DMS 273 (cell line): ENCODE measurements at regions not wholly inside any gene's neighbourhood (a gene's known extent, or its start where the extent isn't known, plus 50 kb on each side); places are given as distances from the start of the nearest gene placed in this dataset.

Source experiments
- DNase-seq: peaks from one replicate; lab custom pipeline; 2025; ENCODE audit not compliant: unreplicated experiment; lab: John Stamatoyannopoulos, UW

DNA sequence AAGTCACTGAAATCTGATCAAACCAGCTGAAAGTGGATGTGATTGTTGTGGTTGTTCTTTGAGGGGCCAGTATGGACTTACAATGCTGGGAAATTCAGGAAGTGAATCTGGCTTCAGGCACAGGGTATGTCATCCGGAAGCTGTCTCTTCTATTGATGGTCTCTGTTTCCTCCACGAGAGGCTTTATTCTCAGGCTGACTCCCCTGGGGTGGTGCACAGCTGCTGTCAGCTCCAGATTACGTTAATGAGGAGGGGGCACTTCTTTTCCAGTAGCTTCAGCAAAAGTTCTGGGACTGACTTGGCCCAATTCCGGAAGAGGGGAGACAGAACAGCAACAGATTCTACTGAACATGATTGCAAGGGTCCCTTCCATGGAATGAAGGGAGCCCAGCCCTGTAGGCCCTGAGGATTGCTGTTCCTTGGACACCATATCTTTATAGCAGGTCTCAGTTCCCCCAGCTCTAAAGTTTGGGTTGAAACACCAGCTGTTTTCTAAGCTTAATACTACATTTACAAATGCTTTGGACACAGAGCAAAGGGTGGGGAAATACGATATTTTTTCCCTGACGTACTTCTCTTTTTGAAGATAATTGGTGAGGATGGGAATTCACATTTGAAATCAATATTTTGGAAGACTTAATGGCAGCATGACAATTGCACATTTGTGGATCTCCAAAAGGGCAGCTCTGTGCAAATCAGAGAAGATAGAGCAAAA is 400.9 kb downstream of the TSN start:
- no peak for DNase-seq

DNA sequence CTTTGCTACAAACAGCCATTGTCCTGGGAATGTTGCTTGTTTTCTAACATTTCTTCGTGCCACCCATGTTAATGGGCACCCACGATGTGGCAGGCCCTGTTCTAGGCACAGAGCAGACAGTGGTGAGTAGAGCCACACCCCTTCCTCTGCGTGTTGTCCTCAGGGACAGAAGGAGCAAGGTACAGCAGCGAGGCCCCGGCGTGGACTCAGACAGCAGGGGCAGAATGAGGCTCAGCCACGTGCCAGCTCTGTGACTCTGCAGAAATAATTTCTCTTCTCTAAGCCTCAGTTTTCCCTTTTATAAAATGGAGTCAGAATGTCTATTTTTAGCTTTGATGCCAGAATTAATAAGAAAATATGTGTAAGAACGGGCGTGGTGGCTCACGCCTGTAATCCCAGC is 401.7 kb downstream of the TSN start:
- no peak for DNase-seq

DNA sequence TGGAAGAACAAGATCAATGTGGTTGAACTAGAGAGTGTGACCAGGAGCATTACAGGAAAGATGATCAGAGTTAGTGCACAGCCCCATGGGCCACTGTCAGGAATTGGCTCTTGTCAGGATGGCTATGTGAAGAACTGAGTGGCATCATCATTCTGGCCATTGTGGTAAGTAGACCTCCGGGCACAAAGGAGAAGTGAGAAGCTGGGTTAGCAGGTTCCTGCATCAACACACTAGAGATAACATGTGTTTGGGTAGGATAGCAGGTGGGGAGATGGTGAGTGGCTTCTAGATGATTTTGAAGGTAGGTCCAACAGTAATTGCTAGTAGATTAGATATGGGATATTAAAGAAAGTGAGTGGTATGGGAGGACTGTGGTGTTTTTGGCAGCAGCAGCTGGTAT is 408.2 kb downstream of the TSN start:
- no peak for DNase-seq

DNA sequence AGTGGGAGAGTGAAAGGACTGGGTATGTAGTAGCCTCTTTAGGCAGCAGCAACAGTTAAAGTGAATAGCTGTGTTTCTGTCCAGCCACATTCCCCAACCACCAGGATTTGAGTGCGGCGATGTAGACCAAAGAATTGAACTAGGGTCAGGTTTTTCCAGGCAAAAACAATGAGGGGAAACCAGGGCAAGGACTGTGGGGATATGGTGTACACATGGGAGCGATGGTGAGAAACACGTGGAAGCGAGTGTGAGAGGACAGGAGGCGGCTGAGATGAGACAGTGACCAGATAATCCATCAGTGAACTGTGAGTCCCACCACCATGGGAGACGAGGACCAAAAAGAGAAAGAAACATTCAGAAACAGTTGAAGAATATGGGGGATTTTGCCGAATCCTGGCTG is 409.5 kb downstream of the TSN start:
- no peak for DNase-seq

DNA sequence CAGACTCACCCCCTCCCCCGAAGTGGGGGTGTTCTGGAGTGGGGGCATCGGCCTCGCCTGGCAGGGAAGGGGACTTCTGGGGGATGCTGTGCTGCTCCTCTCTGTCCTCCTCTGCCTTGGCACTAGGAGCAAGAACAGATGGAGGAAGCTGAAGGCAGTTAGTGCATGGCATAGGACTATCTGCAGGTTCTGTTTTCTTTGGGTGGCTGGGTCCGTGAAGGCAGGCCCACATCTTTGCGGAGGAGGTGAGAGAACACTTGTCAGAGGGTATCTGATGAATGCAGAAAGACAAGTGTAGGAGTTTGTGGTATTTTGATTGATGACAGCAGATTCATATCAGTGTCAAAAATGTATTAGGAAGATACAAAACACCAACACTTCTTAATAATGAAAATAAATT is 411.4 kb downstream of the TSN start:
- no peak for DNase-seq

DNA sequence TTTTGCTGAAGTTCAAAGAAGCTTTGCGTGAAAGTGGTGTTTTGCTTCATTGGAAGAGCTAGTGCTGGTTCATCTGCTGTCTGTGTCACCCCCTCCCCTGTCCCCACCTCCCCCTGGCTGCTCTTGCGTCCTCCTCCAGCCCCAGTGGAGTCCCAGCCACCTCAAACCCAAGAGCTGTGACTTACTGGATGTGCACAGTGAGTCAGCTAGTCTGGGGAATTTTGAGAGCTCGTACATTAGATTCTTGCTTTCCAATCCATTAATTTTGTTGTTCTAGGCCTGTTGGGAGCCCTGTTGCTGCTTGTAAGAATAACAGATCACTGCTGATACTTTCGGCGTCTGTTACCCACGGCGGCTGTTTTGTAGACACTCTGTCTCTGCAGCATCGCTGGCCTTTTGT is 412.1 kb downstream of the TSN start:
- DNase-seq, result no peak

DNA sequence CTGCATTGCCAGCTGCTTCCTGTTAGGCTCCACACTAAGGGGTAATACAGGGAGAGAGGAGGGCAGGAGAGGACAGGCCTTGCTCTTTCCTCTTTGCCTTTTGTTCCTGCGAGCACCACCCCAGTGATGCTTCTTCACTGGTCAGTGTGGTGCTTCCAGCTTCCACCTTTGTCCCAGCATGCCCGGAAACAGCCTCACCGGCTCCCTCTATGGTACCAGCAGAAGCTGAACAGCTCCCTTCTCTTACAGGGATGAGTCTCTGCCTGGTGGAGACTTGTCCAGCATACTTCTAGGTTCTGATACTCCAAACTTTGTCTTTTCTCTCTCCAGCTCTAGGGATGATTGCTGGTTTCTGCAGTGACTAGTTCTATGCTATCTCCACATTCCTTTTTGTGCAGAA is 413.3 kb downstream of the TSN start:
- DNase-seq, result peak; percentile 10

DNA sequence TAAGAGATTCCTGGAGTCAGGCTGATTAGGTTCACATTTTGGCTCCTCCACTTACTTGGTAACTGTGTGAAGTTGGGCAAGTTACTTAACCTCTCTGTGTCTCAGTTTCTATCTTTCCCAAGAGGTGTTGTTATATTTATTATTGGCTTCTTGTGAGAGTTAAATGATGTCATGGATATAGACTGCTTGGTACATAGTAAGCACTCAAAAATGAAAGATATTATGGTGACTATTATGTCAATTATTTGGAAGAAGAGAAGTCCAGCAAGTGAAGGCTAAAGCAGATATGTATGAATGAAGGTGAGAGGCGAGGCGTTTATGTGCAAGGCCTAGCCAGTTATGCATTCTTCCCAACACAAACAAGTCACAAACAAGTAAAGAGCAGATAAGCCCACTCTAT is 417.4 kb downstream of the TSN start:
- no peak for DNase-seq

DNA sequence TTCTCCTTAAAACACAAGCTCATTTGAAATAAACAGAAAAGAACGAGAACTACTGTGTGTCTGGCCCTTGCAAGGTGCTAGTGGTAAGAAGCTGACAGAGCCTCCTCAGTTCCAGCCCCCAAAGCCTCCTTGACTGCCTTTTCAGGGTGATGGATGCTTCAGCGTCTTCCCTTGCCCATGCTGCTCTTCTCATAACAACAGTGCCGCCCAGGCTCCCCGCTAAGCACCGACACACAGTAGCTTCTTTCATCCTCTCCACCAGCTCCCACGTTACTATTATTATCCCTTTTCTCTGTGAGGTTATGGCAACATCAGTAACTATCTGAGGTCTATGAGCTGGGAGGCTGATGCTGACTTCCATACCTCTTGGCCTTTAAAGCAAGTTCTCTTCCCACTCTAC is 418.6 kb downstream of the TSN start:
- DNase-seq, result no peak

DNA sequence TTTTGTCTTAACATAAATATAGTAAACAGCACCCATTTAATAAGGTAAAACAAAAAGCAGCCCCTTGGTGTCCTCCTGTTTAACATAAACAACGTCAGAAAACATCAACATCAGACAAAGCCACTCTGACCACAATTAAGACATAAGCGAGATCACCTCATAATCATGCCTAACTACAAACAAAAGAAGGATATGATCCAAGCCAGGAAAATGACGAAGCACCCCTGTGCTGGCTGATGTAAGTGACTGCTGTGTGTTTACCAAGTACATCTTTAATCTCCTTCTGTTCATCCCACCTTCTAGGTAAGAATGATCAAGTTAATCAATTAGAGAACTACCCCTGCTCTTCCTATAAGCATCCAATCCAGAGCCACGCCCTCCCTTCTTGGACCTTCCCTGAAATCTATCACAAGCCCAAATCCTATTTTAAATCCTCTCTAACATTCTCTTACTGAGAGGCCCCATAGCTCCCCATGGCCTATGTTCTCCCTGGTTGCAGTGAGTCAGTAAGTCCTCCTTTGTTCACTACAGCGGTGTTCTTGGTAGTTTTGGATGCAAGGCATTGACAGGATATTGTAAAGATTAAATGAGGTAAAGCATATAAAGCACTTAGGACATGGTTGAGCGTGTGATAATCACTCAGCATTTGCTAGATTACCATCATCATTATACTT is 424.2 kb downstream of the TSN start:
- no peak for DNase-seq

DNA sequence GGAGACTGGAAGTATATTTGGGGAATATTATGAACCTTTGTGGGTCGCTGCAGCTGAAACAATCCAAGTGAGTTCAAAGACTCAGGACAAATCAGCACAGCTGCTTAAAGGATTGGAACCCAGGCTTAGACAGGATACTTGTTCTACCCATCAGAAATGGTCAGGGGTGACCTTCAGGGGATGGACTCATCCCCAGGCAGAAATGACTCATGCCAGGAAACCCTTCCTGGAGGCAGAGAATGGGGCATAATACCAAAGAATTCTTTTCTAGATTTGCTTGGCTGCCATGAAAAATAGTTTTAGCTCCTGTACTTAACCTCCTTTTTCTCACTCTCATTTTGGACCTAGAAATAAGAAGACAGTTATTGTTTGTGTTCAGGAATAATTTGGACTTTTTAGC is 425.5 kb downstream of the TSN start:
- DNase-seq, result no peak

DNA sequence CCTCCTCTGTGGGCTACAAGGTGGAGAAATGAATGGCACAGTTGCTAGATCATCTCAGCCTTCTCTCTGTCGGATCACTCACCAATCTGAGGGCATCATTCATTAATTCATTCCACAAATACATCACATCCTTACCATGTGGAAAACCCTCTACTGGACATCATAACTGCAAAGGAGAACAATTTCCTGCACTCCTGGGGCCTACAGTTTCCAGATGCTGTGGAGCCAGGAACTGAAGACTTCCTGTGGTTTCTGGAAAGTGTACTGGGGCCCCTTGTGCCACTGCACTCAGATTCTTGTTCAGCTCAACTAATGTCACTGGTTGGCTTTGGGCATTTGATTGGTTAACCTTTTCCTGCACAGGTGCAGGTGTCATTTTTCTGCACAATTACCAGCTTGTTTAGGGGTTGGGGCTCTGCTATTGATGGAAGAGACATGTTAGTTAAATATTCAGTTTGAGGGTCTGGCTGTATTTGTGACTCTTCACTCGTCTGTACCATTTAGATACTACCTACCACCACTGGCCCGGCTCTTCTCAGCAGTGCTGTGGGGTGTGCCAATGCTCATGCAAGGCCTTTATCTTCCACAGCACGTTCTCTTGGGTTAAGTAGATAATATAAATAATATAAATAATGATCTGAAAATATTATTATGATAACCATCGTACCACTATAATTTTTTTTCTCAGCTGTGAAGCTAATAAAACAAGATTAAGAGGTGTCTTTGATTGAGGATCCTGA is 427.3 kb downstream of the TSN start:
- DNase-seq, result no peak

DNA sequence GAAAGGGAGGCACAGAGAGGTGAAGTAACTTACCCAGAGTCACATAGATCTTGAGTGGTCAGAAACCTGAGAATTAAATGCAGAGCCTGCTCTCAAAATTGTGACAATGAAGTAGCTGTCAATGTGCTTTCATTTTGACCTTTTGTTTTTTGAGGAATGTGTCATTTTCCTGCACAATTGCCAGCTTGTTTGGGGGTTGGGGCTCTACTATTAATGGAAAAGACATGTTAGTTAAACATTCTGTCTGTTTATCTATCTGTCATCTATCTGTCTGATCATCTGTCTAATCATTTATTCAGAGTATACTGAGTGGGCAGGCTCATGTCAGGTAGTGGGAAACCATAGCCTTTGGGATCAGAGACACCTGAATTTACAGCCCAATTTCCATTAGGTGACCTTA is 428.4 kb downstream of the TSN start:
- no peak for DNase-seq

DNA sequence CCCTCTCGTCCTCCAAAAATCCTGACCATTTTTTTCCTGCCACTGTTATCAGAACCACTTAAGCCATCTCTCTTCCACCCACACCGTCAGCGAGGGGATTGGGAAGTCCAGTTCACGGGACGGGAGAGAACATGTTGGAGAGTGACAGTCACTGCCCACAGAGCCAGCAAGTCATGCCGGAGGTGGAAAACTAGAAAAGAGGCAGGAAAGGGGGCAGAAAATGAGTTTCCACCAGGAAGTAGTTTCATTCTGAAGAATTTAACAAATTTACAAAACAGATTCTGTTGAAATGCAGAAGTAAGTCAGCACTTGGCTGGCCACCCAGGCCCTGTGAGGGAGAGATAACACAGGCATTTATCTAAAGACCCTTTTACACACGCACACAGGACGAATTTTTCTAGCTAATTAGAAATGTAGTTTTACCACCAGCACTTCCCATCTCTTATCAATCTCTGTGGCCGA is 431.3 kb downstream of the TSN start:
- no peak for DNase-seq

DNA sequence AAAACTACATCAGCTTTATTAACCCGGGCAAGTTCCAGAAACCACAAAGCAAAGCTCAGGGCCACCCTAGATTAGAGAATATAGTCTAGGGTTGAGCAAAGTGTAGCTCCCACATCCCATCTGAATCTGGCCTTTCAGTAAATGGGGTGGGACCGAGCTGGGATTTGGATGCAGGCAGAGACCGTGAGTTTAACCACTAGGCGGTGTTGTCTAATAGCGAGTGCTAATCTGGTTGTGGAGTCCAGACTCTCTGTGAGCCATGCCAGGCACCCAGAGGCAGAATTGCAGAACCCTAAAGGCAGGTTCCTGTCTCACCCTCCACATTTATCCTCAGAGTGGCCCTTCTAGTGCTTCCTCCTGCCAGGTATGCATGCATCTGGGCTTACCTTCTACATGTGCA is 435.9 kb downstream of the TSN start:
- peak; percentile 79 for DNase-seq

DNA sequence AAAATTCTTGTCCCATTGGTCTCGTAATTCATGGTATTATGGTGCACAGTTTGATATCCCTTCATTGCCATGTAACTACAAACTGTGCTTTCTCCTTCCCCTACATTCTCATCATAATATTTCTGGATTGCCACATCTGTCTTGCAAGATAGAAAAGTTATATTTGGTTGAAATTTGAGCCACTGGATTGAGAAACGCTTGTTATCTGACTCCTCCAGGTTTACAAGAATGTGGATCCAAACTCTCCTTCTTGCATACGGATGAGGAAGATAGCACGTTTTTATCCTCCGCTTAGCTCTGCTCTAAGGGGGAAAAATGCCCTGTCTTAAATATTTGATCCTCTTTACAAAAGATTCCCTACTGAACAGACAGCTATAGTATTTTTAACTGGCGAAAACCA is 438.2 kb downstream of the TSN start:
- DNase-seq, result no peak

DNA sequence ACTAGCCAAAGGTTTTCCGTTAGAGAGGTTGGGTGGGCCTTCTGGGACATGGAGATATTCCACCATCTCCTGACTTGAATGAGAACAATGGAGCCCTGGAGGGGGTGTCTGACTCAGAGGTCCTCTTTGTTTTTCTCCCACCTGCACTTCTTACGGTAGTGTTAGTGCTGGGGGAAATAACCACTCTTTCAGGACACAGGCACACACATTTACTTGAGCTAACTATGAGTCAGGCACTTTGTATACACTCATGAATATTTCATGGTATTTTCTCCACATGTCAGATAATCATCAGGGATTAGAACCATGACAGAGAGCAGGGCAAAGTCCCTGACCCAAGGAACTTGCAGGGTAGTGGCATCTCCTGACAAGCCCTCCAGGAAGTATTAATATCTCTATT is 439.1 kb downstream of the TSN start:
- DNase-seq, result peak; percentile 16

DNA sequence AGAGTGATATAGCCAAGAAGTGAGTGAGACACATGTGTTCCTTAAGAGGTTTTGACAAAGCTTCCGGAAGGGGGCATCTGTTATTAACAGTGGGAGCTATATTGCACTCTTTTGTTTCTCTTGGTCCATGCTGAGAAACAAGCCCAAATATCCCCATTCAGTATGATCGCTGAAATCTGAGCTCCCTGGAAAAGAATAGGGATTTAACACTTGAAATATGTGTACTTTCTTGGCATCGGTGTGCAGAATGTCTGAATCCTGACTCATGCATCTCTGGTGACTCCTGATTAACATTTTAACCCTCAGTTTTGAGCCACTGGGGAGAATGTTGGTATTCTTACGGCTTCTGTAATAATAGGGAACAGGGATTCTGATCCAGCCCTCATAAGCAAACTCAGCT is 448.1 kb downstream of the TSN start:
- peak; percentile 74 for DNase-seq

DNA sequence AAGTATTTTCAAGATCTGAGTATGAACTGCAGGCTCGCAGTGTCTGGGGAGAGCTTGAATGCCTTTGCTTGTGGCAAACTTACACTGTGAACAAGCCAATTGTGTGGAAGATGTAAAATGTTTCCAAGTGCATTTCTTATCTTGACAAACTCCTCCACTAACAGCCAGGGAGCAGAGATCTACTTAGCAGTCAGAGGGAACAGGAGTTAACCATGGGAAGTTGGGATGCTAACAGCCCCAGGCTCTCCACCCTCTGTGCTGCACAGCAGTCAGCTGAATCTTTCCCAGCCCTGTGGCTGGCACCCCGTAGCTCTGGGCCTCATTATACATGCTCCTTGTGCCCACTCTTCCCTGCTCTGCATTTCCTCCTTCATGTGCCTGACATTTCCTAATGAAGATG is 450.2 kb downstream of the TSN start:
- no peak for DNase-seq

DNA sequence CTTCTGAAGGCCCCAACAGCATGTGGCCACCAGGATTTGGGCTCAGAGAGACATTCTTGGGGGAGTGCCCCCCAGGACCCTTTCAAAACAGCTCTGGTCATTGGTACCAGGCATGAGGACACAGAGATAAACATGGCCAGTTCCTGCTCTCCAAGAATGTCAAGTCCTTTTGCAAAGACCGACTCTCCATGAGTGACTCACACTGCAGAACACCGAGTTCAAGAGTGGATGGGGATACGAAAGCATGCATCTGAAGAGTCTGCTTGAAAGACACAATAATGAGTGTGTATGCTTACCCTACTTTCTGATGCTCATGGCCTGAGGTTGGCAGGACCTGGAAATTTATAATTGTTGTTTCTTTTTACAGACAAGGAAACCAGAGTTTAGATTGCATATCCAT is 450.6 kb downstream of the TSN start:
- DNase-seq, result no peak

DNA sequence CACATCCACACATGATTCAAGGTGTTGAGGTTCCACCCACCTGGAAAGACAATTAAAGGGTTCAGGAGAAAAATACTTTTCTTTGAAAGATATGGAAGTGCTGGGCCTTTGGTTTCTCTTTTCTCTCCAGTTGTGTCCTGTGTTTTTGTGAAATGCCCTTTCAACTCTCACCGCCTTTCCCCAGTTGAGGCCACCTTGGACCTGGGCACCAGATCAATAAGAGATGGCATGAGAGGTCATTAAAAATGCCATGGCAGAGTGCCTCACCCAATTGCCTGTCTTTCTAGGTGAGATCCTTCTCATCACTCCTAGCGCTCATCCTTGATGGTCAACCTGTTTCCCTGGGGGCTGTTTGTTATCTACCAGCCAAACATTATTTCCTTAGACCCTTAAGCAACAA is 453.9 kb downstream of the TSN start:
- DNase-seq, result no peak

DNA sequence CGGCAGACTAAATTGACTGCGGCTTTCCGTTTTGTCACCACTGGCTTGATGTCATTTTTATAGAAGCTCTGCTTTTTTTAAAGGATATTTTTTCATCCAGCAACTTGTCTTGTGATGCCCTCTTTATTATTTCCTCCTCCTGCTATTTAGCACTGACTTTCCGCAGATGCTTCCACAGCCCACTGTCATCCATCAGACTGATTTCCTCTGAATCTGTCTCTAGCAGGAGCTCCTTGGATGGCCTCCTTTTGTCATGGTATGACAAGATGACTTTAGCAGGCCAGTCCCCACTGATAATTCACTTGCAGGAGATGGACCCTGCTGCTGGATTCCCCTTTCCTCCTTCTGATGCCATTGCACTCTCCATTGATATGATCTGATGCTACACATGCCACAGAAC is 454.6 kb downstream of the TSN start:
- no peak for DNase-seq
